Progenitor cell of endocrine pancreas (in vitro differentiated cells): ENCODE measurements at regions not wholly inside any gene's neighbourhood (a gene's known extent, or its start where the extent isn't known, plus 50 kb on each side); places are given as distances from the start of the nearest gene placed in this dataset.
A peak's percentile ranks its signal among the peaks of the same experiment; 100 is the strongest.

Experiments
- DNase-seq: peaks from one replicate; pipeline ENCODE4 v3.0.0; 2021; ENCODE audit warnings: low spot score; ENCODE audit not compliant: unreplicated experiment
- H3K27ac Mint-ChIP-seq: 2 replicates; pipeline ENCODE4 v1.8.0; 2021; ENCODE audit warnings: mild to moderate bottlenecking, moderate library complexity, mixed read lengths
- H3K27me3 Mint-ChIP-seq: 2 replicates; pipeline ENCODE4 v1.8.0; 2021; ENCODE audit warnings: mixed read lengths
- H3K36me3 Mint-ChIP-seq: 2 replicates; pipeline ENCODE4 v1.8.0; 2022; ENCODE audit warnings: mixed read lengths; ENCODE audit not compliant: insufficient read depth
- H3K4me1 Mint-ChIP-seq: 2 replicates; pipeline ENCODE4 v1.8.0; 2021; ENCODE audit warnings: low read depth, mixed read lengths
- H3K4me3 Mint-ChIP-seq: 2 replicates; pipeline ENCODE4 v1.8.0; 2021; ENCODE audit warnings: low read depth, mild to moderate bottlenecking, moderate library complexity, mixed read lengths
- H3K9me3 Mint-ChIP-seq: 2 replicates; pipeline ENCODE4 v1.8.0; 2021; ENCODE audit warnings: low read depth, mixed read lengths
- CTCF ChIP-seq: fragments of 200-600 bp; sonication (generic); IDR thresholded peaks from one replicate; pipeline ENCODE4 v1.5.0; 2021; ENCODE audit warnings: antibody characterized with exemption, mild to moderate bottlenecking; ENCODE audit not compliant: unreplicated experiment

GRCh38 chr10:130371156-130371555 is 235.0 kb downstream of the GLRX3 start:
- no peak for DNase-seq
- no peak for TF ChIP-seq CTCF
- Mint-ChIP-seq H3K36me3 (no peaks in the 10 kb centered on the region), H3K4me1 (peaks cover 13% of the 10 kb centered on the region), H3K27ac (no peak overlapping the region), H3K9me3 (no peaks in the 10 kb centered on the region), H3K4me3 (no peak overlapping the region), H3K27me3 (peaks cover 16% of the 10 kb centered on the region)

GRCh38 chr10:130371666-130372065 is 235.5 kb downstream of the GLRX3 start:
- H3K36me3 Mint-ChIP-seq, result no peaks in the 10 kb centered on the region
- peak overlapping the region; percentile 9 for H3K27ac Mint-ChIP-seq
- TF ChIP-seq CTCF, result no peak
- peaks cover 13% of the 10 kb centered on the region for H3K4me1 Mint-ChIP-seq
- H3K27me3 Mint-ChIP-seq, result peaks cover 14% of the 10 kb centered on the region
- H3K4me3 Mint-ChIP-seq, result no peak overlapping the region
- H3K9me3 Mint-ChIP-seq, result no peaks in the 10 kb centered on the region
- no peak for DNase-seq

GRCh38 chr10:130372222-130372621 is 236.0 kb downstream of the GLRX3 start:
- peaks cover 13% of the 10 kb centered on the region for H3K27me3 Mint-ChIP-seq
- H3K9me3 Mint-ChIP-seq, result no peaks in the 10 kb centered on the region
- no peak for DNase-seq
- H3K4me1 Mint-ChIP-seq, result peaks cover 13% of the 10 kb centered on the region
- no peaks in the 10 kb centered on the region for H3K36me3 Mint-ChIP-seq
- no peak for TF ChIP-seq CTCF
- no peak overlapping the region for H3K4me3 Mint-ChIP-seq
- no peak overlapping the region for H3K27ac Mint-ChIP-seq

- DNase-seq, result no peak
- H3K9me3 Mint-ChIP-seq, result no peaks in the 10 kb centered on the region
- H3K4me3 Mint-ChIP-seq, result no peak overlapping the region
- no peak overlapping the region for H3K27ac Mint-ChIP-seq
- H3K27me3 Mint-ChIP-seq, result peaks cover 10% of the 10 kb centered on the region
- no peaks in the 10 kb centered on the region for H3K36me3 Mint-ChIP-seq
- H3K4me1 Mint-ChIP-seq, result peaks cover 13% of the 10 kb centered on the region
- no peak for TF ChIP-seq CTCF
Measured at GRCh38 chr10:130372866-130373265, 236.7 kb downstream of the GLRX3 start.

GRCh38 chr10:130377986-130378540 is 241.9 kb downstream of the GLRX3 start:
- Mint-ChIP-seq H3K4me3 (no peak overlapping the region), H3K36me3 (no peaks in the 10 kb centered on the region), H3K27ac (no peak overlapping the region), H3K4me1 (no peaks in the 10 kb centered on the region), H3K9me3 (no peaks in the 10 kb centered on the region), H3K27me3 (peaks cover 3% of the 10 kb centered on the region)
- no peak for DNase-seq
- no peak for TF ChIP-seq CTCF
